HEK293 (cell line): ENCODE measurements at regions not wholly inside any gene's neighbourhood (a gene's known extent, or its start where the extent isn't known, plus 50 kb on each side); places are given as distances from the start of the nearest gene placed in this dataset.

Experiments
- CTCF ChIA-PET: fragments of 350-600 bp; formaldehyde crosslinking; extraction: SDS; loops from one replicate; lab custom pipeline; 2021; ENCODE audit warnings: antibody characterized with exemption; lab: Yijun Ruan, JAX
- POLR2A ChIA-PET: fragments of 300-600 bp; formaldehyde crosslinking; extraction: SDS; loops from one replicate; lab custom pipeline; 2020; ENCODE audit warnings: antibody characterized with exemption, inconsistent platforms; lab: Yijun Ruan, JAX
- H3K27ac ChIP-seq: fragments of 200-500 bp; sonication (Bioruptor generic); 2 replicates; pipeline ENCODE4 v1.5.1; 2014; ENCODE audit warnings: low read depth, low read length, control low read depth, inconsistent platforms; ENCODE audit errors: extremely low read depth
- H3K36me3 ChIP-seq, 2 experiments: fragments of 200-500 bp in 1 of 2; sonication (Bioruptor generic) in 1 of 2; 1 replicate in 1 of 2; 2 replicates in 1 of 2; pipeline ENCODE4 v1.5.1; 2014 to 2017; ENCODE audit warnings: inconsistent platforms in 2 of 2, low read length in 2 of 2; ENCODE audit not compliant: control insufficient read depth in 2 of 2, insufficient read depth in 1 of 2
- H3K4me1 ChIP-seq: fragments of 200-500 bp; sonication (Bioruptor generic); 2 replicates; pipeline ENCODE4 v1.5.1; 2014; ENCODE audit warnings: mild to moderate bottlenecking, low read length, inconsistent platforms; ENCODE audit not compliant: control insufficient read depth, insufficient read depth
- H3K4me3 ChIP-seq: 2 replicates; pipeline ENCODE4 v1.5.1; 2011; ENCODE audit warnings: low read depth, mild to moderate bottlenecking, control low read depth, low read length, moderate library complexity
- H3K9me3 ChIP-seq: fragments of 200-500 bp; sonication (Bioruptor generic); 2 replicates; pipeline ENCODE4 v1.5.1; 2014; ENCODE audit warnings: low read depth, low read length, inconsistent platforms; ENCODE audit not compliant: control insufficient read depth, insufficient read depth
- EGR2 ChIP-seq: fragments of 450-650 bp; formaldehyde crosslinking; IDR thresholded peaks from 2 replicates; pipeline ENCODE4 v1.5.1; 2016; ENCODE audit warnings: low read depth, missing biosample characterization, missing genetic modification characterization
- GLI4 ChIP-seq: fragments of 450-650 bp; formaldehyde crosslinking; IDR thresholded peaks from 2 replicates; pipeline ENCODE4 v1.5.1; 2016; ENCODE audit warnings: missing biosample characterization, missing genetic modification characterization
- HOXA7 ChIP-seq: sonication (generic); formaldehyde crosslinking; IDR thresholded peaks from 2 replicates; pipeline ENCODE4 v1.8.1; 2022; ENCODE audit warnings: missing genetic modification reagents, borderline replicate concordance
- KLF9 ChIP-seq: fragments of 450-650 bp; formaldehyde crosslinking; IDR thresholded peaks from 2 replicates; pipeline ENCODE4 v1.5.1; 2016; ENCODE audit warnings: missing biosample characterization, missing genetic modification characterization, low read depth
- PRDM1 ChIP-seq: fragments of 450-650 bp; formaldehyde crosslinking; IDR thresholded peaks from 2 replicates; pipeline ENCODE4; 2016; ENCODE audit warnings: missing biosample characterization, missing genetic modification characterization
- YY2 ChIP-seq: fragments of 450-650 bp; formaldehyde crosslinking; IDR thresholded peaks from 2 replicates; pipeline ENCODE4 v1.5.1; 2016; ENCODE audit warnings: missing biosample characterization, missing genetic modification characterization
- ZBTB26 ChIP-seq: fragments of 450-650 bp; formaldehyde crosslinking; optimal IDR thresholded peaks from 2 replicates; pipeline ENCODE3; 2016; ENCODE audit warnings: missing biosample characterization, mild to moderate bottlenecking, missing genetic modification characterization
- ZFP37 ChIP-seq: fragments of 450-650 bp; formaldehyde crosslinking; IDR thresholded peaks from 2 replicates; pipeline ENCODE4 v1.5.1; 2016; ENCODE audit warnings: missing biosample characterization, missing genetic modification characterization
- ZNF214 ChIP-seq: fragments of 450-650 bp; formaldehyde crosslinking; IDR thresholded peaks from 2 replicates; pipeline ENCODE4 v1.5.1; 2017; ENCODE audit warnings: missing biosample characterization, mild to moderate bottlenecking, missing genetic modification characterization, borderline replicate concordance
- ZNF248 ChIP-seq: fragments of 450-650 bp; formaldehyde crosslinking; IDR thresholded peaks from 2 replicates; pipeline ENCODE4 v1.5.1; 2017; ENCODE audit warnings: missing biosample characterization, missing genetic modification characterization
- ZNF311 ChIP-seq: fragments of 450-650 bp; formaldehyde crosslinking; IDR thresholded peaks from 2 replicates; pipeline ENCODE4 v1.5.1; 2017; ENCODE audit warnings: missing biosample characterization, missing genetic modification characterization, borderline replicate concordance
- ZNF324 ChIP-seq: fragments of 450-650 bp; formaldehyde crosslinking; IDR thresholded peaks from 2 replicates; pipeline ENCODE4 v1.5.1; 2016; ENCODE audit warnings: missing biosample characterization, missing genetic modification characterization
- ZNF362 ChIP-seq: fragments of 450-650 bp; formaldehyde crosslinking; IDR thresholded peaks from 2 replicates; pipeline ENCODE4 v1.5.1; 2016; ENCODE audit warnings: missing biosample characterization, missing genetic modification characterization
- ZNF48 ChIP-seq: fragments of 450-650 bp; formaldehyde crosslinking; IDR thresholded peaks from 2 replicates; pipeline ENCODE4 v1.5.1; 2016; ENCODE audit warnings: missing biosample characterization, missing genetic modification characterization
- ZNF501 ChIP-seq: fragments of 450-650 bp; formaldehyde crosslinking; IDR thresholded peaks from 2 replicates; pipeline ENCODE4 v1.5.1; 2016; ENCODE audit warnings: missing biosample characterization, missing genetic modification characterization
- ZNF510 ChIP-seq: fragments of 450-650 bp; formaldehyde crosslinking; IDR thresholded peaks from 2 replicates; pipeline ENCODE4 v1.5.1; 2018; ENCODE audit warnings: mild to moderate bottlenecking, missing genetic modification characterization, missing biosample characterization; ENCODE audit not compliant: insufficient replicate concordance
- ZNF521 ChIP-seq: fragments of 450-650 bp; formaldehyde crosslinking; IDR thresholded peaks from 2 replicates; pipeline ENCODE4 v1.5.1; 2017; ENCODE audit warnings: missing biosample characterization, mild to moderate bottlenecking, missing genetic modification characterization
- ZNF558 ChIP-seq: fragments of 450-650 bp; formaldehyde crosslinking; IDR thresholded peaks from 2 replicates; pipeline ENCODE4 v1.5.1; 2016; ENCODE audit warnings: missing biosample characterization, missing genetic modification characterization
- ZNF571 ChIP-seq: fragments of 450-650 bp; formaldehyde crosslinking; IDR thresholded peaks from 2 replicates; pipeline ENCODE4 v1.5.0; 2017; ENCODE audit warnings: missing biosample characterization, missing genetic modification characterization
- ZNF610 ChIP-seq: fragments of 450-650 bp; formaldehyde crosslinking; IDR thresholded peaks from 2 replicates; pipeline ENCODE4 v1.5.1; 2016; ENCODE audit warnings: missing biosample characterization, missing genetic modification characterization, borderline replicate concordance
- ZNF623 ChIP-seq: fragments of 450-650 bp; formaldehyde crosslinking; IDR thresholded peaks from 2 replicates; pipeline ENCODE4 v1.5.1; 2016; ENCODE audit warnings: missing biosample characterization, missing genetic modification characterization
- ZNF624 ChIP-seq: fragments of 450-650 bp; formaldehyde crosslinking; IDR thresholded peaks from 2 replicates; pipeline ENCODE4 v1.5.1; 2017; ENCODE audit warnings: missing biosample characterization, missing genetic modification characterization
- ZNF629 ChIP-seq: fragments of 450-650 bp; formaldehyde crosslinking; IDR thresholded peaks from 2 replicates; pipeline ENCODE4 v1.5.1; 2017; ENCODE audit warnings: missing biosample characterization, missing genetic modification characterization
- ZNF670 ChIP-seq: fragments of 450-650 bp; formaldehyde crosslinking; IDR thresholded peaks from 2 replicates; pipeline ENCODE4 v1.5.1; 2016; ENCODE audit warnings: missing biosample characterization, missing genetic modification characterization, low read depth
- ZNF704 ChIP-seq: fragments of 450-650 bp; formaldehyde crosslinking; IDR thresholded peaks from 2 replicates; pipeline ENCODE4 v1.5.1; 2016; ENCODE audit warnings: missing biosample characterization, missing genetic modification characterization
- ZNF76 ChIP-seq: fragments of 450-650 bp; formaldehyde crosslinking; IDR thresholded peaks from 2 replicates; pipeline ENCODE4; 2016; ENCODE audit warnings: low read depth, missing biosample characterization, missing genetic modification characterization, borderline replicate concordance
- ZNF768 ChIP-seq: fragments of 450-650 bp; formaldehyde crosslinking; IDR thresholded peaks from 2 replicates; pipeline ENCODE4 v1.5.1; 2018; ENCODE audit warnings: missing biosample characterization, mild to moderate bottlenecking, missing genetic modification characterization
- TF ChIP-seq, protein P1 (sequence below): fragments of 450-650 bp; formaldehyde crosslinking; IDR thresholded peaks from 2 replicates; pipeline ENCODE4 v1.5.1; 2017; ENCODE audit warnings: missing biosample characterization, missing genetic modification characterization
- TF ChIP-seq, protein P2 (sequence below): fragments of 450-650 bp; formaldehyde crosslinking; IDR thresholded peaks from 2 replicates; pipeline ENCODE4; 2016; ENCODE audit warnings: missing biosample characterization, missing genetic modification characterization
- TF ChIP-seq, protein P3 (sequence below): fragments of 450-650 bp; formaldehyde crosslinking; IDR thresholded peaks from 2 replicates; pipeline ENCODE4 v1.5.1; 2016; ENCODE audit warnings: missing biosample characterization, missing genetic modification characterization, borderline replicate concordance

GRCh38 chr15:38997841-38998240 is 433.2 kb upstream of the RASGRP1 start:
- TF ChIP-seq ZBTB26 (tag by site-specific recombination) (no peak), ZNF768 (tag by site-specific recombination) (no peak), KLF9 (tag by site-specific recombination) (no peak), ZNF704 (tag by site-specific recombination) (no peak), ZNF311 (no peak), ZNF324 (tag by site-specific recombination) (no peak), ZNF558 (tag by site-specific recombination) (no peak), ZNF670 (tag by site-specific recombination) (no peak), ZNF248 (no peak), YY2 (tag by site-specific recombination) (no peak), PRDM1 (tag by site-specific recombination) (no peak), GLI4 (tag by site-specific recombination) (no peak), ZNF571 (no peak), ZNF214 (no peak), ZNF629 (tag by site-specific recombination) (no peak), ZNF521 (tag by site-specific recombination) (no peak), ZNF76 (tag by site-specific recombination) (no peak), ZFP37 (tag by site-specific recombination) (no peak)
- TF ChIP-seq, protein P1, sequence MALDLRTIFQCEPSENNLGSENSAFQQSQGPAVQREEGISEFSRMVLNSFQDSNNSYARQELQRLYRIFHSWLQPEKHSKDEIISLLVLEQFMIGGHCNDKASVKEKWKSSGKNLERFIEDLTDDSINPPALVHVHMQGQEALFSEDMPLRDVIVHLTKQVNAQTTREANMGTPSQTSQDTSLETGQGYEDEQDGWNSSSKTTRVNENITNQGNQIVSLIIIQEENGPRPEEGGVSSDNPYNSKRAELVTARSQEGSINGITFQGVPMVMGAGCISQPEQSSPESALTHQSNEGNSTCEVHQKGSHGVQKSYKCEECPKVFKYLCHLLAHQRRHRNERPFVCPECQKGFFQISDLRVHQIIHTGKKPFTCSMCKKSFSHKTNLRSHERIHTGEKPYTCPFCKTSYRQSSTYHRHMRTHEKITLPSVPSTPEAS (tag by site-specific recombination), result no peak
- TF ChIP-seq, protein P2, sequence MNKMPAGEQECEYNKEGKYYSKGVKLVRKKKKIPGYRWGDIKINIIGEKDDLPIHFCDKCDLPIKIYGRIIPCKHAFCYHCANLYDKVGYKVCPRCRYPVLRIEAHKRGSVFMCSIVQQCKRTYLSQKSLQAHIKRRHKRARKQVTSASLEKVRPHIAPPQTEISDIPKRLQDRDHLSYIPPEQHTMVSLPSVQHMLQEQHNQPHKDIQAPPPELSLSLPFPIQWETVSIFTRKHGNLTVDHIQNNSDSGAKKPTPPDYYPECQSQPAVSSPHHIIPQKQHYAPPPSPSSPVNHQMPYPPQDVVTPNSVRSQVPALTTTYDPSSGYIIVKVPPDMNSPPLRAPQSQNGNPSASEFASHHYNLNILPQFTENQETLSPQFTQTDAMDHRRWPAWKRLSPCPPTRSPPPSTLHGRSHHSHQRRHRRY, result no peak
- H3K9me3 ChIP-seq, result no peaks in the 10 kb centered on the region
- H3K27ac ChIP-seq, result no peak overlapping the region
- ChIA-PET CTCF (interaction anchor here (0.6 kb wide), 1 partner anchor 509 kb away, joined by 4 read pairs; no protein-coding TSS in a partner anchor), POLR2A (no interaction called here)
- no peaks in the 10 kb centered on the region for H3K36me3 ChIP-seq
- H3K4me1 ChIP-seq, result no peaks in the 10 kb centered on the region
- no peak overlapping the region for H3K4me3 ChIP-seq

- H3K4me1 ChIP-seq, result no peaks in the 10 kb centered on the region
- no peak overlapping the region for H3K27ac ChIP-seq
- H3K4me3 ChIP-seq, result no peak overlapping the region
- ChIA-PET CTCF (interaction anchor here (0.6 kb wide), 2 partner anchors 9 to 1279 kb away, joined by 4 read pairs; no protein-coding TSS in a partner anchor), POLR2A (no interaction called here)
- no peaks in the 10 kb centered on the region for H3K36me3 ChIP-seq
- H3K9me3 ChIP-seq, result no peaks in the 10 kb centered on the region
- no peak for TF ChIP-seq ZNF48 (tag by site-specific recombination)
- no peak for TF ChIP-seq ZNF610
- TF ChIP-seq, protein P3, sequence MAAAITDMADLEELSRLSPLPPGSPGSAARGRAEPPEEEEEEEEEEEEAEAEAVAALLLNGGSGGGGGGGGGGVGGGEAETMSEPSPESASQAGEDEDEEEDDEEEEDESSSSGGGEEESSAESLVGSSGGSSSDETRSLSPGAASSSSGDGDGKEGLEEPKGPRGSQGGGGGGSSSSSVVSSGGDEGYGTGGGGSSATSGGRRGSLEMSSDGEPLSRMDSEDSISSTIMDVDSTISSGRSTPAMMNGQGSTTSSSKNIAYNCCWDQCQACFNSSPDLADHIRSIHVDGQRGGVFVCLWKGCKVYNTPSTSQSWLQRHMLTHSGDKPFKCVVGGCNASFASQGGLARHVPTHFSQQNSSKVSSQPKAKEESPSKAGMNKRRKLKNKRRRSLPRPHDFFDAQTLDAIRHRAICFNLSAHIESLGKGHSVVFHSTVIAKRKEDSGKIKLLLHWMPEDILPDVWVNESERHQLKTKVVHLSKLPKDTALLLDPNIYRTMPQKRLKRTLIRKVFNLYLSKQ (tag by site-specific recombination), result no peak
- TF ChIP-seq ZNF501 (tag by site-specific recombination), result no peak
- no peak for TF ChIP-seq ZNF248
- no peak for TF ChIP-seq ZNF521 (tag by site-specific recombination)
- no peak for TF ChIP-seq ZNF624 (tag by site-specific recombination)
- no peak for TF ChIP-seq ZNF510 (tag by site-specific recombination)
- TF ChIP-seq EGR2 (tag by site-specific recombination), result no peak
- TF ChIP-seq HOXA7, result no peak
- no peak for TF ChIP-seq ZNF362 (tag by site-specific recombination)
- no peak for TF ChIP-seq ZNF623 (tag by site-specific recombination)
Observed at GRCh38 chr15:39000008-39000734, 435.6 kb upstream of the RASGRP1 start.
